Pancreas (tissue), 10 donors: ENCODE measurements at regions not wholly inside any gene's neighbourhood (a gene's known extent, or its start where the extent isn't known, plus 50 kb on each side); places are given as distances from the start of the nearest gene placed in this dataset.
"Not testable (repeated sequence)": the region's sequence is repeated elsewhere in the genome, so short reads cannot be mapped to it uniquely, and the experiment has no call there.

Experiments
- ATAC-seq, 4 donors: fragments of 200-7000 bp; cut with Tn5 transposase; one replicate each; pipeline versions ENCODE4 v1.8.0 to v1.9.1; 2020; ENCODE audit warnings: mild to moderate bottlenecking in 4 of 4, moderate library complexity in 4 of 4
- DNase-seq, 6 donors: peaks; one replicate each; pipeline ENCODE4 v3.0.0-alpha.2; 2020
- FAIRE-seq: peaks from 2 replicates; lab custom pipeline; 2012; peaks lifted over from hg19 to GRCh38; lab: Jason Lieb, UNC
- H3K27ac ChIP-seq, 4 donors: fragments of 200-600 bp; sonication (generic); 1 replicate in 3 of 4; 2 replicates in 1 of 4; pipeline versions ENCODE4 v1.5.0 to v1.8.0; 2020
- H3K27me3 ChIP-seq, 4 donors: fragments of 200-600 bp; one replicate each; pipeline ENCODE4 v1.8.0; 2021
- H3K36me3 ChIP-seq, 3 donors: fragments of 200-600 bp; sonication (generic) in 1 of 3; one replicate each; pipeline versions ENCODE4 v1.5.0 to v1.8.0; 2020 to 2021
- H3K4me1 ChIP-seq, 3 donors: fragments of 200-600 bp; one replicate each; pipeline ENCODE4 v1.8.0; 2021
- H3K4me3 ChIP-seq, 4 donors: fragments of 200-600 bp; sonication (generic) in 2 of 4; one replicate each; pipeline versions ENCODE4 v1.5.0 to v1.8.0; 2020 to 2021
- H3K9me3 ChIP-seq, 4 donors: fragments of 200-600 bp; one replicate each; pipeline ENCODE4 v1.8.0; 2021
- WGBS, 2 donors: extraction: QIAGEN DNeasy Blood & Tissue Kit; methylation state at CpG; one replicate each; pipeline ENCODE4 v1.1.7; 2013; 5-methylcytosine and 5-hydroxymethylcytosine counted together
- intact Hi-C, 3 donors: fragments of 100-400 bp; cut with DNase I; formaldehyde crosslinking; loops; one replicate each; pipeline versions ENCODE4 v1.11.1 to v1.14.2; 2022
- TF ChIP-seq, protein P1 (sequence below), 4 donors: fragments of 200-600 bp; sonication (generic) in 3 of 4; IDR thresholded peaks; one replicate each; pipeline versions ENCODE4 v1.5.0 to v1.8.0; 2021; ENCODE audit warnings: antibody characterized with exemption in 4 of 4
- donor health status: healthy with polysubstance abuse.
- donor health status: DM: no; HTN: no; CAD: no; lungs with moderate emphysema.
- donor health status: DM: no; HTN: no; CAD: no.
- donor health status: control.
- donor health status: control.
- donor health status: Bipolar disorder and iron deficiency.
- donor health status: DM: yes; HTN: yes; CAD: no.
- donor health status: DM: no; HTN: no; CAD: no.
- donor health status: DM: no; HTN: no; CAD: no.
- donor health status: DM: yes; HTN: yes; CAD: no.

DNA sequence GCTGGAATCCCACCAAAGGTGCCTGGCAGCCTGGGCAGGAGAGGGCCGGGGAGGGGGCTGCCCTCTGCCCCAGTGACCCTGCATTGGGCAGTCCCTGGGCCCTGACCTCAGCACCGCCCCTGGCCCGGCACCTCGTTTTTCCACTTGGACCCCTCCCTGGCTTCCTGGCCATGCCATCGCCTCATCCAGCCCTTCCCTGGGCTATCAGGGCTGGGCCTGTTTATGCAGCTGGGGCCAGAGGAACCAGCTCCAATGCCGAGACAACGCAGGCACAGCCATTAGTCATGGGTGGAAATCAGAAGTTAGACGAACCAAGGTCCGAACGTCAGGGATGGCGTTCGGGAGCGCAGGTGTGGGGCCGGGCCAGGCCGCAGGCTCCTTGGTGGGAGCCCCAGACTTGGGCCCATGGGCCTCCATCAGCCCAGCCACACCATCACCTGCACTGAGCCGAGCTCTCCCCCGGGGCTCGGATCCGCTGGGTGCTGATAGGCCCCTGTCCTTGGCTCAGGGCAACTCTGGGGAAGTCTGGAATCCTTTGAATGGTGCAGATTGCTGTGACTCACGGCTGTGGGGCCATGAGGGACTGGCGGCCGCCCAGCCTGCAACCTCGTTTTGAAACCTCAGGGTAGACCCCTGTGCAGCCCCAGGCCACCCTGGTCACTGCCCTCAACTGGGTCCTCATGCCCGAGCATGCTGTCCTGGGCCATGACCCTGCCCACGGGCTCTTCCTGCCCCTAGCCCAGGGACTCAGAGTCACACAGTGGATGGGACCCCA is 169.4 kb downstream of the KIF26A start:
- Histone ChIP-seq H3K36me3 (no peaks in the 10 kb centered on the region), H3K4me3 (no peak overlapping the region), H3K9me3 (no peaks in the 10 kb centered on the region), H3K27me3 (no peaks in the 10 kb centered on the region), H3K4me1 (no peaks in the 10 kb centered on the region), H3K27ac (no peak overlapping the region)
- ATAC-seq (no peak), FAIRE-seq (no peak), DNase-seq (peak in 2 of 6 donors; percentile 45 to 47)
- TF ChIP-seq, protein P1, sequence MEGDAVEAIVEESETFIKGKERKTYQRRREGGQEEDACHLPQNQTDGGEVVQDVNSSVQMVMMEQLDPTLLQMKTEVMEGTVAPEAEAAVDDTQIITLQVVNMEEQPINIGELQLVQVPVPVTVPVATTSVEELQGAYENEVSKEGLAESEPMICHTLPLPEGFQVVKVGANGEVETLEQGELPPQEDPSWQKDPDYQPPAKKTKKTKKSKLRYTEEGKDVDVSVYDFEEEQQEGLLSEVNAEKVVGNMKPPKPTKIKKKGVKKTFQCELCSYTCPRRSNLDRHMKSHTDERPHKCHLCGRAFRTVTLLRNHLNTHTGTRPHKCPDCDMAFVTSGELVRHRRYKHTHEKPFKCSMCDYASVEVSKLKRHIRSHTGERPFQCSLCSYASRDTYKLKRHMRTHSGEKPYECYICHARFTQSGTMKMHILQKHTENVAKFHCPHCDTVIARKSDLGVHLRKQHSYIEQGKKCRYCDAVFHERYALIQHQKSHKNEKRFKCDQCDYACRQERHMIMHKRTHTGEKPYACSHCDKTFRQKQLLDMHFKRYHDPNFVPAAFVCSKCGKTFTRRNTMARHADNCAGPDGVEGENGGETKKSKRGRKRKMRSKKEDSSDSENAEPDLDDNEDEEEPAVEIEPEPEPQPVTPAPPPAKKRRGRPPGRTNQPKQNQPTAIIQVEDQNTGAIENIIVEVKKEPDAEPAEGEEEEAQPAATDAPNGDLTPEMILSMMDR (IDR thresholded peaks at IDR 0.05), result no peak
- intact Hi-C loops, result no loop called here
- WGBS, 2 donors, result 84 to 92% methylated on average over 25 of the region's 25 CpGs

DNA sequence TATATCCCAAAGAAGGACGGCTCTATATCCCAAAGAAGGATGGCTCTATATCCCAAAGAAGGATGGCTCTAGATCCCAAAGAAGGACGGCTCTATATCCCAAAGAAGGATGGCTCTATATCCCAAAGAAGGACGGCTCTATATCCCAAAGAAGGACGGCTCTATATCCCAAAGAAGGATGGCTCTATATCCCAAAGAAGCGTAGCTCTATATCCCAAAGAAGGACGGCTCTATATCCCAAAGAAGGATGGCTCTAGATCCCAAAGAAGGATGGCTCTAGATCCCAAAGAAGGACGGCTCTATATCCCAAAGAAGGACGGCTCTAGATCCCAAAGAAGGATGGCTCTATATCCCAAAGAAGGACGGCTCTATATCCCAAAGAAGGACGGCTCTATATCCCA is 170.1 kb downstream of the KIF26A start:
- intact Hi-C loops, H3K4me3 ChIP-seq, H3K27ac ChIP-seq, FAIRE-seq, H3K36me3 ChIP-seq, H3K9me3 ChIP-seq, H3K27me3 ChIP-seq, H3K4me1 ChIP-seq, DNase-seq, ATAC-seq: not testable (repeated sequence)
- WGBS, 2 donors, result 58 to 69% methylated on average over 10 of the region's 10 CpGs

DNA sequence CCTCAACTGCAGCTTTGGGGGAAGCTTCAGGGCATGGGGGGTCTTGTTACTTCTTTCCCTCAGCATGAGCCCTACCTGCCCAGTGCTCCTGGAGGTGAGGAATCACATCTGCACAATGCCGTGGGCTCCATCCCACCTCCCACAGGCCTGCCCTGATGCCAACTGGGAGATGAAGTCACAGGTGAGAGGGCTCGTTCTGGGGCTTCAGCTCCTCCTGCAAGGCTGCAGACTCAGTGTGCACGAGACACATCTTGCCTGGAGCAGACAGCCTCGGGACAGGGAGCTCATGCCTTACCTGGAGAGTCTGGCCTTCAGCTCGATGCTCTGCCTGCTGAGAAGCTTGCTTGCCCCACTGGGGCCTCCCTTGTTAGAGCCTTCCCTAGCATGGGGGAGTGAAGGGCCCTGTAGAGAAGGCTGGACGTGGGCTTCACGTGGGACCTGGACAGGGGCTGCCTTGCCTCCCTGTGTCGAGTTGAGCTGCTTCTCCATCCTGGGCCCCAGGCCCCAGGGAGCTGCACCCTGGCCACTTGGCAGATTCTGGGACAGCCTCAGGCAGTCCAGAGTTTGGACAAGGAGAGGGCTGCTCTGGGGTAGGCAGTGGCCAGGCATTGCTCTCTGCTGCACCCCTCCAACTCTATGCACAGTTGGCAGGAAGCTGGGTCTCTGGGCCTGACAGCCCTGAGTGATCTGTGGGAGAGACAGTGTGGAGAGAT is 171.4 kb downstream of the KIF26A start:
- intact Hi-C loops, result no loop called here
- DNase-seq, result no peak
- no peaks in the 10 kb centered on the region for H3K27me3 ChIP-seq
- FAIRE-seq, result no peak
- H3K27ac ChIP-seq, result no peak overlapping the region
- ATAC-seq, result no peak
- no peaks in the 10 kb centered on the region for H3K36me3 ChIP-seq
- H3K4me1 ChIP-seq, result no peaks in the 10 kb centered on the region
- H3K4me3 ChIP-seq, result no peak overlapping the region
- TF ChIP-seq, protein P1 (IDR thresholded peaks at IDR 0.05), result no peak
- 70 to 79% methylated on average over 8 of the region's 8 CpGs for WGBS, 2 donors
- H3K9me3 ChIP-seq, result no peaks in the 10 kb centered on the region

DNA sequence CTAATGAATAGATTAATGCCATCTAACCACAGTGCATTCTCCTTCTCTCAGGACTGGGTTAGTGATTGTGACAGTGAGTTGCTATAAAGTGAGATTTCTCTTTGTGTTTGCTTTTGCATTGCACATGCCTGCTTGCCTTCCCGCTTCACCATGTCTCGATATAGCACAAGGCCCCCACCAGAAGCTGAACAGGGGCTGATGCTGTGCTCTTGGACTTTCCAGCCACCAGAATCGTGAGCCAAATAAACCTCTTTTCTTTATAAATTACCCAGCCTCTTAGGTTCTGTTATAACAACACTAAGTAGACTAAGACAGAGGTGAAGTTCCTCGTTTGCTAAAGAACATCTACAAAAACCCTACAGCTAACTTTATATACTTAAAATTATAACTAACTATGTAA is 173.0 kb downstream of the KIF26A start:
- Histone ChIP-seq H3K27me3 (no peaks in the 10 kb centered on the region), H3K4me1 (no peaks in the 10 kb centered on the region), H3K27ac (no peak overlapping the region), H3K36me3 (no peaks in the 10 kb centered on the region), H3K9me3 (no peaks in the 10 kb centered on the region), H3K4me3 (no peak overlapping the region)
- ATAC-seq (no peak), FAIRE-seq (no peak), DNase-seq (no peak)
- 67 to 76% methylated on average over 4 of the region's 4 CpGs for WGBS, 2 donors
- TF ChIP-seq, protein P1 (IDR thresholded peaks at IDR 0.05), result no peak
- intact Hi-C loops, result no loop called here

DNA sequence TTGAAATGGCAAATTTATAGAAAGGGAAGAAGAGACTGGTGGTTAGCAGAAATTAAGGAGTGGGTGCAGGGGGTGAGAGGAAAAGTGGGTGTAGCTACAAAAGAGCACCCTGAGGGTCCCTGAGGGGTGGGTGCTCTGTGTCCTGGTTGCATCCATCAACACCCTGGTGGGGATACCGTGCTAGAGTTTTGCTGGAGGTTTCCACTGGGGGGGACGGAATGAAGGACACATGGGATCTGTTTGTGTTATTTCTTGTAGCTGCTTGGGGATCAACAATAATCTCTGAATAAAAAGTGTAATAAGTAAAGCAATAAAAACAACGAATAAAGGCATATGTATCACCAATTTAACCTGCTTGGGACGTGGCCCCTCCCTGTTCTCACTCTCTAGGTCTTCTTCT is 175.3 kb downstream of the KIF26A start:
- ATAC-seq, result no peak

More for the DNA sequence above, 175.3 kb downstream of the KIF26A start:
- TF ChIP-seq, protein P1 (IDR thresholded peaks at IDR 0.05), result no peak
- Histone ChIP-seq H3K36me3 (no peaks in the 10 kb centered on the region), H3K9me3 (no peaks in the 10 kb centered on the region), H3K27me3 (no peaks in the 10 kb centered on the region), H3K4me1 (no peaks in the 10 kb centered on the region), H3K27ac (no peak overlapping the region), H3K4me3 (no peak overlapping the region)
- no peak for DNase-seq
- WGBS, 2 donors, result 64 to 67% methylated on average over 4 of the region's 4 CpGs
- intact Hi-C loops, result no loop called here
- FAIRE-seq, result no peak
